SU-DHL-6 (cell line): ENCODE measurements at regions not wholly inside any gene's neighbourhood (a gene's known extent, or its start where the extent isn't known, plus 50 kb on each side); places are given as distances from the start of the nearest gene placed in this dataset.

Experiments used
- CTCF ChIP-seq: fragments of 200-600 bp; sonication (generic); IDR thresholded peaks from one replicate; pipeline ENCODE4 v1.5.1; 2017; ENCODE audit warnings: antibody characterized with exemption, mild to moderate bottlenecking, low read length, moderate library complexity; ENCODE audit not compliant: insufficient read depth, poor library complexity, severe bottlenecking
- EZH2phosphoT487 ChIP-seq: fragments of 200-600 bp; sonication (generic), shearing (Covaris generic); conservative IDR thresholded peaks from 2 replicates; pipeline ENCODE4 v1.6.1; 2018; ENCODE audit warnings: mild to moderate bottlenecking, antibody characterized with exemption, low read length, moderate library complexity, mixed read lengths

DNA sequence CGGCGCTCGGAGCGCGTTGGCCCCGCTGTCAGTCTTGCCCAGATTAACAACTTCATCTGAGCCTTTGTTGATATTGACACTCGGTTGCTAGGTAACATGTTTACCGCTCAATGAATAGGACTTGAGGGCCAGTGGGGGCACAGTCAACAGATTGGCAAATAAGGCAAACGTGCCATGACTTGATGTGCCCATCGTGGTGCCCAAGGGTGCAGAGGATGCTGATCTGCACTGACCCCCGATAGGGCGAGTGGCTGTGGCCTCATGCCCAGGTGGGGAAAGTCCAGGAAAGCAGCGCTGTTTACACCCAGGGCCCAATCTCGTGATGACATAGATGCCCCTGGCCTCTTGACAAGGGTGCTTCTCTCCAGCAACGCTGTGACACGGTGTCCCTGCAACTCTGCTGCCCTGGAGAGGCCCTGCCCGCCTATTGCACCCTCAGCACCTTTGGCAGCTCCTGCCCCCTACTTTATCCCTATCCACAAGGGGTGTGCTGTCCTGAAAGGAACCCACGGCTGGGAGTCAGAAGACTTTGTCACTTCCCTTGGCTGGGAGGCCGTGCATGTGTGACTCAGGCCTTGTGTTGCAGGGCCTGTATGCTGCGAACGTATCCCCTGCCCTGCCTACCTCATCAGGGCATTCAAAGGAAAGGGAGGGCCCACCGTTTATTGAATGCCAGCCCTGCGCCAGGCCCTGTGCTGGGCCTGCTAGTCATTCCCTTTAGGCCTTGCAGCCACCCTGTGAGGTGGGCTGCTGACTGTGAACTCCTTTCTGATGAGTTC lies 158.0 kb downstream of the INHBB start:
- TF ChIP-seq CTCF (no peak), EZH2phosphoT487 (no peak)
